ENCODE measurements at regions not wholly inside any gene's neighbourhood (a gene's known extent, or its start where the extent isn't known, plus 50 kb on each side); places are given as distances from the start of the nearest gene placed in this dataset.

- in situ Hi-C loops (cut with HindIII; ENCODE audit: low pct_unique_long_range_greater_than_20kb, low sequenced_read_pairs) = no loop called here
- H3K4me3 ChIP-seq (ENCODE audit: low read depth in 2 of 2, low read length in 2 of 2) = no peak overlapping the region
Measured at GRCh38 chr5:126062398-126063221, 360.6 kb upstream of the GRAMD2B start.

GRCh38 chr5:126065061-126065460 is 358.1 kb upstream of the GRAMD2B start:
- ATAC-seq (no peak), DNase-seq (ENCODE audit: low read depth, low spot score) (no peak)
- Histone ChIP-seq H3K9me3 (ENCODE audit: control insufficient read depth, insufficient read depth, low read depth, low read length) (no peaks in the 10 kb centered on the region), H3K27ac (ENCODE audit: low read length) (no peak overlapping the region), H3K4me3 (ENCODE audit: low read depth in 2 of 2, low read length in 2 of 2) (no peak overlapping the region), H3K4me1 (ENCODE audit: control insufficient read depth, insufficient read depth, low read length) (no peaks in the 10 kb centered on the region), H3K27me3 (ENCODE audit: control insufficient read depth, insufficient read depth, low read length) (no peaks in the 10 kb centered on the region), H3K36me3 (ENCODE audit: control insufficient read depth, insufficient read depth, low read length) (no peaks in the 10 kb centered on the region)
- TF ChIP-seq CTCF (IDR thresholded peaks at IDR 0.05) = no peak
- TF ChIP-seq POLR2AphosphoS5 (IDR thresholded peaks at IDR 0.05; ENCODE audit: low read depth, low read length) = no peak
- TF ChIP-seq SIN3A (IDR thresholded peaks at IDR 0.05; ENCODE audit: borderline replicate concordance, insufficient read depth, low read depth, low read length) = no peak
- intact Hi-C loops (cut with micrococcal nuclease; ENCODE audit: unreplicated experiment) = no loop called here
- POLR2A ChIA-PET = no interaction called here
- in situ Hi-C loops (cut with HindIII; ENCODE audit: low pct_unique_long_range_greater_than_20kb, low sequenced_read_pairs) = no loop called here
- CTCF ChIA-PET = no interaction called here
- no TSS peak for BruUV-seq (replicated peaks)

More at GRCh38 chr5:126062398-126063221, 360.6 kb upstream of the GRAMD2B start:
- CTCF ChIA-PET = no interaction called here
- POLR2A ChIA-PET = no interaction called here
- TF ChIP-seq REST (IDR thresholded peaks at IDR 0.05; ENCODE audit: insufficient read depth in 1 of 2, low read depth in 2 of 2, low read length in 1 of 2) = no peak
- TF ChIP-seq TCF7L2 (IDR thresholded peaks at IDR 0.05; ENCODE audit: low read depth, low read length) = no peak
- TF ChIP-seq POLR2AphosphoS5 (IDR thresholded peaks at IDR 0.05; ENCODE audit: low read depth, low read length) = no peak
- TF ChIP-seq CTCF (IDR thresholded peaks at IDR 0.05) = no peak
- TF ChIP-seq SIN3A (IDR thresholded peaks at IDR 0.05; ENCODE audit: borderline replicate concordance, insufficient read depth, low read depth, low read length) = no peak
- Histone ChIP-seq H3K4me1 (ENCODE audit: control insufficient read depth, insufficient read depth, low read length) (no peaks in the 10 kb centered on the region), H3K9me3 (ENCODE audit: control insufficient read depth, insufficient read depth, low read depth, low read length) (no peaks in the 10 kb centered on the region), H3K36me3 (ENCODE audit: control insufficient read depth, insufficient read depth, low read length) (no peaks in the 10 kb centered on the region), H3K27ac (ENCODE audit: low read length) (no peak overlapping the region), H3K27me3 (ENCODE audit: control insufficient read depth, insufficient read depth, low read length) (no peaks in the 10 kb centered on the region)
- DNase-seq (ENCODE audit: low read depth, low spot score) (no peak), ATAC-seq (no peak)
- intact Hi-C loops (cut with micrococcal nuclease; ENCODE audit: unreplicated experiment) = no loop called here
- no TSS peak for BruUV-seq (replicated peaks)
